Heart left ventricle (tissue), 13 donors: ENCODE measurements at regions not wholly inside any gene's neighbourhood (a gene's known extent, or its start where the extent isn't known, plus 50 kb on each side); places are given as distances from the start of the nearest gene placed in this dataset.

Source experiments
- CTCF ChIP-seq, 12 donors: fragments of 200-600 bp; sonication (generic) in 4 of 12; IDR thresholded peaks; one replicate each; pipeline versions ENCODE4 v1.5.0 to v1.8.0; 2018 to 2022; ENCODE audit warnings: antibody characterized with exemption in 12 of 12, mild to moderate bottlenecking in 5 of 12
- POLR2A ChIP-seq, 2 donors: fragments of 450-650 bp; IDR thresholded peaks; one replicate each; pipeline ENCODE4 v1.6.1; 2017; ENCODE audit warnings: antibody characterized with exemption in 2 of 2, mild to moderate bottlenecking in 2 of 2, moderate library complexity in 2 of 2
- donor health status: ischemic (EF 13 %, LVEDD 7.1; RV severe dilation, severe dysfunction).
- donor health status: DM: no; HTN: yes; CAD: no.
- donor health status: DM: no; HTN: no; CAD: no.
- donor health status: ischemic (EF 25% LVEDD 6.9; RV normal size, moderate dysfunction).
- donor health status: ischemic (EF 25% LVEDD 5.7; RV mildly dilated, moderate dysfunction).
- donor health status: ischemic (EF 35%, LVEDD 5.7; RV mildly dilated, moderate dysfunction).
- donor health status: nonischemic (EF 11% LVEDD 7.7; RV severe dilation, severe dysfunction).
- donor health status: DM: yes; HTN: yes; CAD: no.
- donor health status: PGD.
- donor health status: ischemic (EF 29% LVEDD 5.4; RV normal size, mild dysfunction).
- donor health status: nonischemic (EF 23%, LVEDD 6.1; RV moderate dilation, normal function).

GRCh38 chr3:22735373-22735772 lies 467.8 kb upstream of the UBE2E2 start:
- TF ChIP-seq CTCF (IDR thresholded peaks at IDR 0.05) (no peak), POLR2A (IDR thresholded peaks at IDR 0.05) (no peak)
